Liver (tissue), 8 donors: ENCODE measurements at regions not wholly inside any gene's neighbourhood (a gene's known extent, or its start where the extent isn't known, plus 50 kb on each side); places are given as distances from the start of the nearest gene placed in this dataset.

Experiments
- DNase-seq: peaks from one replicate; pipeline ENCODE4 v3.0.0-alpha.2; 2017; ENCODE audit warnings: low spot score
- H3K27ac ChIP-seq, 2 donors: one replicate each; pipeline ENCODE4 v1.7.0; 2013; ENCODE audit warnings: inconsistent platforms in 2 of 2, low read length in 2 of 2, control low read depth in 1 of 2, low read depth in 1 of 2, mild to moderate bottlenecking in 1 of 2
- H3K27me3 ChIP-seq, 4 donors: one replicate each; pipeline versions ENCODE4 v1.6.1 to v1.7.0; 2013; ENCODE audit warnings: low read length in 3 of 4, inconsistent platforms in 1 of 4, mild to moderate bottlenecking in 1 of 4, moderate library complexity in 1 of 4; ENCODE audit not compliant: control insufficient read depth in 4 of 4, insufficient read depth in 4 of 4
- H3K36me3 ChIP-seq, 4 donors: one replicate each; pipeline versions ENCODE4 v1.6.1 to v1.7.0; 2013; ENCODE audit warnings: low read length in 3 of 4, mild to moderate bottlenecking in 3 of 4, low read depth in 1 of 4, moderate library complexity in 1 of 4; ENCODE audit not compliant: control insufficient read depth in 4 of 4, insufficient read depth in 3 of 4
- H3K4me1 ChIP-seq, 4 donors: one replicate each; pipeline versions ENCODE4 v1.6.1 to v1.7.0; 2013; ENCODE audit warnings: low read length in 3 of 4, mild to moderate bottlenecking in 3 of 4, moderate library complexity in 1 of 4; ENCODE audit not compliant: control insufficient read depth in 4 of 4, insufficient read depth in 4 of 4
- H3K4me3 ChIP-seq, 3 donors: one replicate each; pipeline versions ENCODE4 v1.6.1 to v1.7.0; 2013; ENCODE audit warnings: low read length in 3 of 3, control low read depth in 1 of 3, low read depth in 1 of 3, mild to moderate bottlenecking in 1 of 3
- H3K9ac ChIP-seq, 2 donors: one replicate each; pipeline ENCODE4 v1.7.0; 2013; ENCODE audit warnings: low read length in 2 of 2, mild to moderate bottlenecking in 2 of 2, moderate library complexity in 2 of 2, control low read depth in 1 of 2, low read depth in 1 of 2
- H3K9me3 ChIP-seq, 4 donors: one replicate each; pipeline versions ENCODE4 v1.6.1 to v1.7.0; 2013; ENCODE audit warnings: low read length in 3 of 4; ENCODE audit not compliant: control insufficient read depth in 4 of 4
- EGR1 ChIP-seq, 2 donors: IDR thresholded peaks; 2 replicates each; pipeline ENCODE4 v1.6.1; 2016 to 2018; ENCODE audit warnings: antibody characterized with exemption in 2 of 2, low read depth in 2 of 2
- FOXA1 ChIP-seq: IDR thresholded peaks from 2 replicates; pipeline ENCODE4 v1.6.1; 2016; ENCODE audit warnings: antibody characterized with exemption
- FOXA2 ChIP-seq: IDR thresholded peaks from 2 replicates; pipeline ENCODE4 v1.6.1; 2016; ENCODE audit warnings: antibody characterized with exemption
- GABPA ChIP-seq, 2 donors: IDR thresholded peaks in 1 of 2; conservative IDR thresholded peaks in 1 of 2; 2 replicates each; pipeline ENCODE4 v1.6.1; 2016; ENCODE audit warnings: antibody characterized with exemption in 2 of 2, mild to moderate bottlenecking in 1 of 2, moderate library complexity in 1 of 2
- HNF4A ChIP-seq, 2 donors: conservative IDR thresholded peaks; 2 replicates each; pipeline ENCODE4 v1.6.1; 2016; ENCODE audit warnings: antibody characterized with exemption in 2 of 2, mild to moderate bottlenecking in 2 of 2
- HNF4G ChIP-seq: IDR thresholded peaks from 2 replicates; pipeline ENCODE4 v1.6.1; 2016; ENCODE audit warnings: antibody characterized with exemption
- JUND ChIP-seq, 2 donors: IDR thresholded peaks; 2 replicates each; pipeline ENCODE4 v1.6.1; 2016; ENCODE audit warnings: antibody characterized with exemption in 2 of 2
- NR2F2 ChIP-seq: IDR thresholded peaks from 2 replicates; pipeline ENCODE4 v1.6.1; 2016; ENCODE audit warnings: antibody characterized with exemption
- RAD21 ChIP-seq, 2 donors: IDR thresholded peaks; 2 replicates each; pipeline ENCODE4 v1.6.1; 2016; ENCODE audit warnings: antibody characterized with exemption in 2 of 2, mild to moderate bottlenecking in 2 of 2
- RXRA ChIP-seq, 2 donors: IDR thresholded peaks; 2 replicates each; pipeline ENCODE4 v1.6.1; 2017 to 2018; ENCODE audit warnings: antibody characterized with exemption in 2 of 2, mild to moderate bottlenecking in 1 of 2
- SP1 ChIP-seq: IDR thresholded peaks from 2 replicates; pipeline ENCODE4 v1.6.1; 2018; ENCODE audit warnings: antibody characterized with exemption, mild to moderate bottlenecking
- TAF1 ChIP-seq: conservative IDR thresholded peaks from 2 replicates; pipeline ENCODE4 v1.6.1; 2016; ENCODE audit warnings: antibody characterized with exemption, mild to moderate bottlenecking
- YY1 ChIP-seq: IDR thresholded peaks from 2 replicates; pipeline ENCODE4 v1.6.1; 2016; ENCODE audit warnings: antibody characterized with exemption, mild to moderate bottlenecking
- WGBS: extraction: QIAGEN DNeasy Blood & Tissue Kit; methylation state at CpG from one replicate; pipeline ENCODE4 v1.1.7; 2013; 5-methylcytosine and 5-hydroxymethylcytosine counted together
- TF ChIP-seq, protein P1 (sequence below): IDR thresholded peaks from 2 replicates; pipeline ENCODE4 v1.6.1; 2016; ENCODE audit warnings: antibody characterized with exemption
- TF ChIP-seq, protein P2 (sequence below): IDR thresholded peaks from 2 replicates; pipeline ENCODE4 v1.6.1; 2016; ENCODE audit warnings: antibody characterized with exemption
- TF ChIP-seq, protein P3 (sequence below): IDR thresholded peaks from 2 replicates; pipeline ENCODE4 v1.6.1; 2016; ENCODE audit warnings: antibody characterized with exemption
- TF ChIP-seq, protein P4 (sequence below): fragments of 150-350 bp; IDR thresholded peaks from 2 replicates; pipeline ENCODE4 v1.5.1; 2017; ENCODE audit warnings: improper control_type of control experiment, low read depth, low read length; ENCODE audit not compliant: missing input control
- TF ChIP-seq, protein P5 (sequence below): IDR thresholded peaks from 2 replicates; pipeline ENCODE4 v1.6.1; 2016; ENCODE audit warnings: antibody characterized with exemption, mild to moderate bottlenecking
- donor health status: healthy.
- donor health status: healthy.
- donor health status: healthy.
- donor health status: healthy.
- donor health status: healthy.

DNA sequence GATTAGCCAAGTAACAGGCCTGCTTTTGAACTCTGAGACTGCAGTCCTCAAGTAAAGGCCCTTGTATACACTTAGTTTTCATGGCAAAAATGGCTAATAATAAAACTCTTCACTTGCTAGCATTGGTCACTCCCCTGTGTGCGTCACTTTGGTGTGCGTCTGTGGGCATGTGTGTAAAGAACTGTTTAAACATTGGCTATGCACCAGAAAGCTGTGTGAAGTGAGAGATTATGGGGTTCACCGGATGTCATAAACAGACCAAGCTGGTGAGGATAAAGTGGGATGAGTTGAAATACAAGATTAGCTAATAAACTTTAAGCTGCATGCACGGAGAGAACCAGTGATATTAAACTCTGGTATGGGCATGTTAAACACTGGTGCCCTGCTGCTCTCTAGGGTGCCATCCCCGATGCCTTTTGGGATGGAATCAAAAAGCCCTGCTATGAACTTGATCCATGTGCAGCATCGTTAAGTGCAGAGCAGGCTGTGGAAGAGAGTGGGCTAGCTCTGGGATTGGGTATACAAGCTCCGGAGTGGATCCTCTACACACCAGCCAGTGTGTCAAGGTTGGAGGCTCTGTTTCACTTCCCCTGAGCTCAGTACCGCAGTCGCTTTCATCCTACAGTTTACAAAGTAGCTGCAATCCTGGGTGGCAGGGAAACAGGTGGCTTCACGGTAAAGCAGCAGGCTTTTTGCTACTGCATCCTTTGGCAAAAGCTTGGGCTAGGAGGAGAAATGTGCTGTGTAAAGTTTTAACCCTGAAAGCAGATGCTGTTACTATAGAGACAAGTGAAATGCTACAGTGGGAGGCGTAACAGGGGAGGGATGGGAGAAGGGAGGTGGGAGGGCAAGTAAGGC lies 108.3 kb upstream of the SLC4A4 start:
- Histone ChIP-seq H3K27ac (peak overlapping the region; percentile 95 to 96), H3K9ac (peak overlapping the region; percentile 37 to 96), H3K27me3 (no peaks in the 10 kb centered on the region), H3K9me3 (no peaks in the 10 kb centered on the region), H3K4me3 (peak overlapping the region in 2 of 3 donors; percentile 3 to 15), H3K36me3 (no peaks in the 10 kb centered on the region), H3K4me1 (peaks cover 3 to 56% (median 35%) of the 10 kb centered on the region in 4 donors)
- TF ChIP-seq GABPA (IDR thresholded peaks at IDR 0.05 in 1 of 2, conservative IDR thresholded peaks at IDR 0.05 in 1 of 2) (peak in 1 of 2 donors; percentile 15), RAD21 (IDR thresholded peaks at IDR 0.05) (peak in 1 of 2 donors; percentile 9), EGR1 (IDR thresholded peaks at IDR 0.05; ENCODE audit: low read depth in 2 of 2) (no peak), FOXA2 (peak; percentile 57), HNF4G (no peak), TAF1 (no peak), FOXA1 (peak; percentile 33), SP1 (peak; percentile 49), HNF4A (conservative IDR thresholded peaks at IDR 0.05) (peak in 1 of 2 donors; percentile 43), RXRA (IDR thresholded peaks at IDR 0.05) (peak in 1 of 2 donors; percentile 68), YY1 (peak; percentile 50), JUND (IDR thresholded peaks at IDR 0.05) (no peak), NR2F2 (no peak)
- TF ChIP-seq, protein P1, sequence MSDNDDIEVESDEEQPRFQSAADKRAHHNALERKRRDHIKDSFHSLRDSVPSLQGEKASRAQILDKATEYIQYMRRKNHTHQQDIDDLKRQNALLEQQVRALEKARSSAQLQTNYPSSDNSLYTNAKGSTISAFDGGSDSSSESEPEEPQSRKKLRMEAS = no peak
- TF ChIP-seq, protein P2, sequence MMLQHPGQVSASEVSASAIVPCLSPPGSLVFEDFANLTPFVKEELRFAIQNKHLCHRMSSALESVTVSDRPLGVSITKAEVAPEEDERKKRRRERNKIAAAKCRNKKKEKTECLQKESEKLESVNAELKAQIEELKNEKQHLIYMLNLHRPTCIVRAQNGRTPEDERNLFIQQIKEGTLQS = no peak
- TF ChIP-seq, protein P3, sequence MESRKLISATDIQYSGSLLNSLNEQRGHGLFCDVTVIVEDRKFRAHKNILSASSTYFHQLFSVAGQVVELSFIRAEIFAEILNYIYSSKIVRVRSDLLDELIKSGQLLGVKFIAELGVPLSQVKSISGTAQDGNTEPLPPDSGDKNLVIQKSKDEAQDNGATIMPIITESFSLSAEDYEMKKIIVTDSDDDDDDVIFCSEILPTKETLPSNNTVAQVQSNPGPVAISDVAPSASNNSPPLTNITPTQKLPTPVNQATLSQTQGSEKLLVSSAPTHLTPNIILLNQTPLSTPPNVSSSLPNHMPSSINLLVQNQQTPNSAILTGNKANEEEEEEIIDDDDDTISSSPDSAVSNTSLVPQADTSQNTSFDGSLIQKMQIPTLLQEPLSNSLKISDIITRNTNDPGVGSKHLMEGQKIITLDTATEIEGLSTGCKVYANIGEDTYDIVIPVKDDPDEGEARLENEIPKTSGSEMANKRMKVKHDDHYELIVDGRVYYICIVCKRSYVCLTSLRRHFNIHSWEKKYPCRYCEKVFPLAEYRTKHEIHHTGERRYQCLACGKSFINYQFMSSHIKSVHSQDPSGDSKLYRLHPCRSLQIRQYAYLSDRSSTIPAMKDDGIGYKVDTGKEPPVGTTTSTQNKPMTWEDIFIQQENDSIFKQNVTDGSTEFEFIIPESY = no peak
- TF ChIP-seq, protein P4, sequence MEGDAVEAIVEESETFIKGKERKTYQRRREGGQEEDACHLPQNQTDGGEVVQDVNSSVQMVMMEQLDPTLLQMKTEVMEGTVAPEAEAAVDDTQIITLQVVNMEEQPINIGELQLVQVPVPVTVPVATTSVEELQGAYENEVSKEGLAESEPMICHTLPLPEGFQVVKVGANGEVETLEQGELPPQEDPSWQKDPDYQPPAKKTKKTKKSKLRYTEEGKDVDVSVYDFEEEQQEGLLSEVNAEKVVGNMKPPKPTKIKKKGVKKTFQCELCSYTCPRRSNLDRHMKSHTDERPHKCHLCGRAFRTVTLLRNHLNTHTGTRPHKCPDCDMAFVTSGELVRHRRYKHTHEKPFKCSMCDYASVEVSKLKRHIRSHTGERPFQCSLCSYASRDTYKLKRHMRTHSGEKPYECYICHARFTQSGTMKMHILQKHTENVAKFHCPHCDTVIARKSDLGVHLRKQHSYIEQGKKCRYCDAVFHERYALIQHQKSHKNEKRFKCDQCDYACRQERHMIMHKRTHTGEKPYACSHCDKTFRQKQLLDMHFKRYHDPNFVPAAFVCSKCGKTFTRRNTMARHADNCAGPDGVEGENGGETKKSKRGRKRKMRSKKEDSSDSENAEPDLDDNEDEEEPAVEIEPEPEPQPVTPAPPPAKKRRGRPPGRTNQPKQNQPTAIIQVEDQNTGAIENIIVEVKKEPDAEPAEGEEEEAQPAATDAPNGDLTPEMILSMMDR = no peak
- TF ChIP-seq, protein P5, sequence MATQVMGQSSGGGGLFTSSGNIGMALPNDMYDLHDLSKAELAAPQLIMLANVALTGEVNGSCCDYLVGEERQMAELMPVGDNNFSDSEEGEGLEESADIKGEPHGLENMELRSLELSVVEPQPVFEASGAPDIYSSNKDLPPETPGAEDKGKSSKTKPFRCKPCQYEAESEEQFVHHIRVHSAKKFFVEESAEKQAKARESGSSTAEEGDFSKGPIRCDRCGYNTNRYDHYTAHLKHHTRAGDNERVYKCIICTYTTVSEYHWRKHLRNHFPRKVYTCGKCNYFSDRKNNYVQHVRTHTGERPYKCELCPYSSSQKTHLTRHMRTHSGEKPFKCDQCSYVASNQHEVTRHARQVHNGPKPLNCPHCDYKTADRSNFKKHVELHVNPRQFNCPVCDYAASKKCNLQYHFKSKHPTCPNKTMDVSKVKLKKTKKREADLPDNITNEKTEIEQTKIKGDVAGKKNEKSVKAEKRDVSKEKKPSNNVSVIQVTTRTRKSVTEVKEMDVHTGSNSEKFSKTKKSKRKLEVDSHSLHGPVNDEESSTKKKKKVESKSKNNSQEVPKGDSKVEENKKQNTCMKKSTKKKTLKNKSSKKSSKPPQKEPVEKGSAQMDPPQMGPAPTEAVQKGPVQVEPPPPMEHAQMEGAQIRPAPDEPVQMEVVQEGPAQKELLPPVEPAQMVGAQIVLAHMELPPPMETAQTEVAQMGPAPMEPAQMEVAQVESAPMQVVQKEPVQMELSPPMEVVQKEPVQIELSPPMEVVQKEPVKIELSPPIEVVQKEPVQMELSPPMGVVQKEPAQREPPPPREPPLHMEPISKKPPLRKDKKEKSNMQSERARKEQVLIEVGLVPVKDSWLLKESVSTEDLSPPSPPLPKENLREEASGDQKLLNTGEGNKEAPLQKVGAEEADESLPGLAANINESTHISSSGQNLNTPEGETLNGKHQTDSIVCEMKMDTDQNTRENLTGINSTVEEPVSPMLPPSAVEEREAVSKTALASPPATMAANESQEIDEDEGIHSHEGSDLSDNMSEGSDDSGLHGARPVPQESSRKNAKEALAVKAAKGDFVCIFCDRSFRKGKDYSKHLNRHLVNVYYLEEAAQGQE = peak; percentile 74
- 24% methylated on average over 11 of the region's 11 CpGs for WGBS
- no peak for DNase-seq
